ENCODE measurements at regions not wholly inside any gene's neighbourhood (a gene's known extent, or its start where the extent isn't known, plus 50 kb on each side); places are given as distances from the start of the nearest gene placed in this dataset.
"Not testable (repeated sequence)": the region's sequence is repeated elsewhere in the genome, so short reads cannot be mapped to it uniquely, and the experiment has no call there.

DNA sequence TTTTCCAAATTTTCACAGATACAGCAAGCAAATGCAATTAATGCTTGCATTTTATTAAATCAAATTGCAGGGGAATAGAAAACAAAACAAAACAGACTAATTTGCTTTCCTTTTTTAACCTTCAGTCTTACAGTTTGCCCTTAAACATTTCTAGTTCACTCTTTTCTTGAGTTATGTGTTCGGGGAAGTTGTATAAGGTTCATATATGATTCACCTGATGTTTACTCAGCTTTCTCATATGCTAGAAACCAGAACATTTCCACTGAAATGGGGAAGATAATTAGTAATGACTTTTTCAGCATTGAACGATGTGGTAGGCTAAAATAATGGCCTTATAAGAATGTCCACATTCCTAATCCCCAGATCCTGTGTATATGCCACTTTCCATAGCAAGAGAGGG, 176.2 kb upstream of the NBPF9 start:
- not testable (repeated sequence) for DNase-seq

- DNase-seq: not testable (repeated sequence)
Observed at GRCh38 chr1:149284773-149285172, 181.4 kb upstream of the NBPF9 start.

DNA sequence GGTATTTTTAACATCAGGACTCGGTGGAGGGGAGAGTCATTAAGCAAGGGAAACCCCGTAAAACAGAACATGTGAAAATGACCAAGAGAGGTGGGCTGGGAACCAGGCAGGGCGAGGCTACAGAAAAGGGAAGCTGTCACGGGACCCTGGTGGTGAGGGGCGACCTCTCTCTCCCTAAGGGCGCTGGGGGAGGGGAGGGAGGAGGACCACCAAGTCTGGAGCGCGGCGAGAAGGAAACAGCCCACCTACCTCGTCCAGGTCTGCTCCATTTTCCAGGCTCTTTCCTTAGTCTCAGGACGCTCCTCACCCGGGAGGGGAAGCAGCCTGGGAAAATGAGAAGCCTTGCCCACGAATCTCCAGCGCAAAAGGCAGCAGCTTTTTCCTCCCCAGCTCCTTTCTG, 181.9 kb upstream of the NBPF9 start:
- DNase-seq: not testable (repeated sequence)

- DNase-seq: peak; percentile 4 to 5
Observed at GRCh38 chr1:149285638-149286037, 182.3 kb upstream of the NBPF9 start.

- DNase-seq: not testable (repeated sequence)
Observed at GRCh38 chr1:149288580-149288979, 185.2 kb upstream of the NBPF9 start.

DNA sequence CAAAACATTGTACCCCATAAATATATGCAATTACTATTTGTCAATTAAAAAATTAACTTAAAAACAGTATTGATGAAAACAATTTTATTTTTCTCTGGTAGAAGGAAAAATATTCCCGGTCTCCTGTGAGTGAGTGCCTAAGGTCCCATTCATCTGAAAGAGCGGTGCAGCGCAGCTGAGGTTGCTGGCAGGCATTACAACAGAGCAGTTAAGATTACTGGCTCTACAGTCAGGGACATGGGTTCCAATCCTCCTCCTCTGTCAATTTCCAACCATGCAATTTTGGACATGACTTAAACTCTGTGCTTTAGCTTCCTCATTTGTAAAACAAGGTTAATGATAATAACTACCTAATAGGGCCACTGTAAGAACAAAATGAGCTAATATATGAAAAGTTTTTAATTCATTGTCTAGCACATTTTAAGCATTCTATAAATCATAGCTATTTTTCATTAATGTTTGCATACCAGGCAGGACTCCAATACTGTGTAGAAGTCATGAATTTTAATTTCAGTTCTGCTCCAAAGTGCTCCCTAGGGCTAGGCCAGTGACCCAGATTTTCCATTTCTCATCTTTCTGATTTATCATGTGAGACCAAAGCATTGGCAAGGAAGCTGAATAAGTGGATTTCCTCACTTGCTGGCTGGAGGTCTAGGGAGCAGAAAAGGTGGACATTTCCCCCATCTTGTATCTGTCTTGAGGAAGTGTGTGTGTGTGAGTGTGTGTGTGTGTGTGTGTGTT, 174.2 kb upstream of the NBPF19 start:
- not testable (repeated sequence) for DNase-seq

DNA sequence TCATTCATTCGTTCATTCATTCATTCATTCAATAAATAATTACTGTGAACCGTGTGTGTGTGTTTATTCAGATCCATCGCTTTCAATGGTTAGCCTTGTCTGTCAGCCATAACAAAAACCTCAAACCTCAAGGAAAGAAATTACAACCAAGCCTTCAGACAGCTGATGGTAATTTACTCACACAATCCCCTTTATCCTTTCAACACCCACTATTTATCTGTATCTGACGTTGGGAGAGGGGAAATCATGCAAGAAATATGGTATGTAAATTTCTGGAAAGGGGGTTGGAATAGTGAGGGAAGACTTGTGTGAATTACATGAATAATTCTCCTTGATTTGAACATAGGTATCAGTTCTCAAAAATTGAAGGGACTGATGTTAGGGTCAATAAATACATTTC, 173.6 kb upstream of the NBPF19 start:
- DNase-seq: not testable (repeated sequence)

- not testable (repeated sequence) for DNase-seq
Observed at GRCh38 chr1:149304796-149305195, 170.0 kb upstream of the NBPF19 start.

DNA sequence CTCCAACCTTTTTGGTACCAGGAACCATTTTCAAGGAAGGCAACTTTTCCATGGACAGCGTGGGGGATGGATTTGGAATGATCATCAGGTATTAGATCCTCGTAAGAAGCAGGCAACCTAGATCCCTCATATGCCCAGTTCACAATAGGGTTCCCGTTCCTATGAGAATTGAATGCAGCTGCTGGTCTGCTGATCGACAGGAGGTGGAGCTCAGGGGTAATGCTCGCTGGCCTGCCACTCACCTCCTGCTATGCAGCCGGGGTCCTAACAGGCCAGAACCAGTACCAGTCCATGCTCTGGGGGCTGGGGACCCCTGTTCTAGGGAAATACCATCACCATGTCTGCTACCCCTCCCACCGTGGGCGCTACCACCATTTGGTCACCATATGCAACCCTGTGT, 167.2 kb upstream of the NBPF19 start:
- not testable (repeated sequence) for DNase-seq

DNA sequence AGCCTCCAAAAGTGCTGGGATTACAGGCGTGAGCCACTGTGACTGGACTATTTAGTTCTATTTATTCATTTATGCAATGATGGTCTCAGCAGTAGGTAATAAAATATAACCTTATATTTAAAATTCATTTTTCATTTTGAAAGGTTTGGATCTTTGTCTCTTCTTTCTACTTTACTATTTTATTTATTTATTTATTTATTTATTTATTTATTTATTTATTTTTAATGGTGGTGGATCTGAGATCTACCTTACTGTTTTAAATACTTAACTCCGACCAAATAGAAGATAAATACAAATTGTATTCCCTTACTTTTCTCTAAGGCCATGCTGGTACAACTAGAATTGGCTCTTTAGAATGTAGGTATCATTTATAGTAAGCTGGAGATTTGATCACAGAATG, 159.9 kb upstream of the NBPF19 start:
- not testable (repeated sequence) for DNase-seq

GRCh38 chr1:149320971-149321731, 153.7 kb upstream of the NBPF19 start:
- not testable (repeated sequence) for DNase-seq

- DNase-seq: not testable (repeated sequence)
Observed at GRCh38 chr1:149321732-149322016, 153.2 kb upstream of the NBPF19 start.

DNA sequence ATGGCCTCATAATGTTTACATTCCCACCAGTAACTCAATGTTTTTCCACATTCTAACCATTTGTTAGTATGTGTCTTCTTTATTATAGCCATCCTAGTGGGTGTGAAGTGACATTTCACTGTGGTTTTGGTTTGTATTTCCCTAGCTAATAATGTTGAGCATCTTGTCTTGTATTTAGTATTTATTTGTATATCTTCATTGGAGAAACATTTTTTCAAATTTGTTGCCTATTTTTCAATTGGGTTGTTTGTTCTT, 144.8 kb upstream of the NBPF19 start:
- not testable (repeated sequence) for DNase-seq

- not testable (repeated sequence) for DNase-seq
Observed at GRCh38 chr1:149336082-149336481, 138.8 kb upstream of the NBPF19 start.

DNA sequence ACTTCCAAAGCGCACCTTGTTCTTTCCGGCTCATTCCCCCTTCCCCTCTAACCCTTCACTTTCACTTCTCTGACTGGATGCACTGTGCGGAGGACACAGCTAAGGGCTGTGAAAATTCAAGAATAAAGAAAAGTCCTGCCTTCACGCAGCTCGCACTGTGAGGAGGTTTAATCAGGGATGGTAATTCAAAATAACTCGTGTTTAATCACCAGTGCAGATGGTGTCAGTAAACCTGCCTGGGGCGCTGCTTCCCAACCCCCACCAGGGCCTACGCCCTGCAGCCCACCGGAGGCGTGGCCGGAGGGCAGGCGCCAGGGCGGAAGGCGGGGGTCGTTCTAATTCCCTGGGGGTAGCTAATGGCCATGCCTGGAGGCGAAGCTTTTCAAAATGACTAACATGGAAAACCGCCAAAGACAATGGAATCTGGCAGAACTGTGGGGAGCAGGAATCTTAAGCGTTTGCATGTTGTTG, 136.6 kb upstream of the NBPF19 start:
- not testable (repeated sequence) for DNase-seq

GRCh38 chr1:149338698-149339097, 136.1 kb upstream of the NBPF19 start:
- not testable (repeated sequence) for DNase-seq

- not testable (repeated sequence) for DNase-seq
Observed at GRCh38 chr1:149349448-149349847, 125.4 kb upstream of the NBPF19 start.

DNA sequence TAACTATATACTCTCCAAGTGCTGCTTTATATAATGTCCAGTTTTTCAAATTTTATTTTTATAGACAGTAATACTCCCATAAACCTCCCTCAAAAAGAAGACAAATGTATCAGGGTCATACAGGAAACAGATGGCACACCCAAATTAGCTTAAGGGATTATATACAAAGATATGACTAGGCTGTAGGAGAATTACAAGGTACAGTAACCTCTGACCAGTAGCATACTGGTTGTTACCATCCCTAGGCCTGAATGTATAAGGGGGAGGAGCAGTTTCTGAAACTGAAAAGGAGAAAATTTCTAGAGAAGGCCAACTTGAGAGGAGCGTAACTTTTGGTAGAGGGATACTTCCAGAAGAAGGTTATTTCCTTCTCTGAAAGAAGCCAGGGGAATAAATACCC, 122.6 kb upstream of the NBPF19 start:
- not testable (repeated sequence) for DNase-seq

DNA sequence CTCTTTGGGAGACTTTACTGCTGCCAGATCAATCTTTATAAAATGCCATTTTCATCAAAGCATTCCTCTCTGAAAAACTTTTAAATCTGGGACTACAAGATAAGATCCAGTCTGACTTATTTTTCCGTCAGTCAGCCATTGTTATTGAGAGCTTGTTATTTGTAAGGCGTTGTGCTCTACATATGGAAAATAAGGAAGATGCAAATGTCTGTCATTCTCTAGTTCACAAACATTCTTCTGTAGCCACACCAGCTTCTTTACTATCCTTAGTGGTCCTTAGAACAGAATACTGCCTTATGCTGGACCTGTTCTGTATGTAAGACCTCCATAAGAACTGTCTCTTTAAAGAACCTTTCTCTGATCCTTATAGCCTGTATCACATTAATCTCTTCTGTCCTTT, 120.3 kb upstream of the NBPF19 start:
- DNase-seq: not testable (repeated sequence)

GRCh38 chr1:149355748-149356147, 119.1 kb upstream of the NBPF19 start:
- not testable (repeated sequence) for DNase-seq

GRCh38 chr1:149356152-149356551, 118.7 kb upstream of the NBPF19 start:
- not testable (repeated sequence) for DNase-seq

DNA sequence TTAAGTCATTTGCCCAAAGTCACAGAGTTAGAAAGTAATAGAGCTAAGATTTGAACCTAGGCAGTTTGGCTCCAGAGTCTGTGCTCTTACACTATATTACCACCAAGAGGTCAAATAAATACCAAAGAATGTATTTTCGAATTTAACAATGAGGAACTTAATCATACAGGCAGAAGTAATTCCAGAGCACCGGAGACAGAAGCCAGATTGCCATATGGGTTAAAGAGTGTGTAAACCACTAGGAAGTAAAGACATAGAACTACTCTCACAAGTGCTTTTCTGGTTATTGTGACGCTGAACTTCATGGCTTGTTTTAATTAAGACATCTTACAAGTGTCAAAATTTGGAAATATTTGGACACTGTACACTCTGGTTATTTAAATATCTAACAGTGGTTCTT, 114.5 kb upstream of the NBPF19 start:
- DNase-seq: not testable (repeated sequence)

DNA sequence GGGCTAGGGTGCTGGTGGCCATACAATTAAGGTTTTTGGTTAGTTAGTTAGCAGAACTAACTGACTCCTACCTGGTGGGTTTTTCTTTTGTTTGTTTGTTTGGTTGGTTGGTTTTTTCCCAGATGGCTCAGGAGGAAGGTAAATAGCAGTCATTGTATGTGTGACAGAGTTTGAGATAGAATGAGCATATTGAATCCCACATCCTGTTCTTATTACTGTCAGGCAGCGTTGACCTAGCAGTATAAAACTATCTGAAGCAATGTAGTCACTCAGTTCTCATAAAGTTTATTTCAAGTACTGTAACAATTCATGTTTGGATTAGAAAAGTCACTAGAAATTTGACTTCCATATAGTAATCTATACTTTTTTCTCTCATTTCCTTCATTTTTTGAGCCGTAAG, 113.5 kb upstream of the NBPF19 start:
- not testable (repeated sequence) for DNase-seq

DNA sequence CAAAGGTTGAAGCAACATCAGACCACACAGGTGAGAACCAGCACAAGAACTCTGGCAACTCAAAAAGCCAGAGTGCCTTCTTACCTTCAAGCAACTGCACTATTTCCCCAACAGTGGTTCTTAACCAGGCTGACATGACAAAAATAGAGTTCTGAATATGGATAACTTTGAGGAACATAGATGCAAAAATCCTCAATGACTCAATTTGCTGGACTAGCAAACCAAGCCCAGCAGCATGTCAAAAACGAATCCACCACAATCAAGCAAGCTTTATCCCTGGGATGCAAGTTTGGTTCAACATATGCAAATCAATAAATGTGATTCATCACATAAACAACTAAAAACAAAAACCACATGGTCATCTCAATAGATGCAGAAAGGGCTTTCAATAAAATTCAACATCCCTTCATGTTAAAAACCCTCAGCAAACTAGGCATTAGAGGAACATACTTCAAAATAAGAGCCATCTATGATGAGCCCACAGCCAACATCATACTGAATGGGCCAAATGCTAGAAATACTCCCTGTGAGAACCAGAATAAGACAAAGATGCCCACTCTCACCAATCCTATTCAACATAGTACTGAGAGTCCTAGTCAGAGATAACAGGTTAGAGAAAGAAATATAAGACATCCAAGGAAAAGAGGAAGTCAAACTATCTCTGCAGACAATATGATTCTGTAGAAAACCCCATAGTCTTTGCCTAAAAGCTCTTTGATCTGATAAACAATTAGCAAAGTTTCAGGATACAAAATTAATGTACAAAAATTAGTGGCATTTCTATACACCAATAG, 110.5 kb upstream of the NBPF19 start:
- DNase-seq: not testable (repeated sequence)

All from activated CD4-positive, alpha-beta T cell treated with anti-CD3 and anti-CD28 coated beads, Interleukin-2, amount 50 U/mL, for 48 hours (primary cell).